ENCODE measurements at regions not wholly inside any gene's neighbourhood (a gene's known extent, or its start where the extent isn't known, plus 50 kb on each side); places are given as distances from the start of the nearest gene placed in this dataset.

DNA sequence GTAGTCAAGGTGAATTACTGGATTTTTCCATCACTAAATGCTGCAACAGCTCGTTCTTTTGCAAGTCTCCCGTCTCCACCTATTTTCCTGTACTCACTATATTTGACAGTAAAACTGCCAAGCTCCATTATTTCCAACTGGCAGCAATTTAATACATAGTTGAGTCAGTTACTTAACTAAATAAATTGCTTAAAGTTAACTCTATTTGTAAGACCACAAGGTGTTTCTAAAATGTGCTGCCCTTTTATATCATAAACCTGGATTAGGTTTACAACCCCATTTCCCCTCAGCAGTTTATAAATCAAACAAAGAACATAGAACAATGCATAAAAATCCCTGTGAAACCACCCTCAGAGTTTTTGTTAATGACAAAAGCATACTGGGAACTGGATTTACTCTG lies 211.4 kb upstream of the DPH6 start:
- TF ChIP-seq, protein P1, sequence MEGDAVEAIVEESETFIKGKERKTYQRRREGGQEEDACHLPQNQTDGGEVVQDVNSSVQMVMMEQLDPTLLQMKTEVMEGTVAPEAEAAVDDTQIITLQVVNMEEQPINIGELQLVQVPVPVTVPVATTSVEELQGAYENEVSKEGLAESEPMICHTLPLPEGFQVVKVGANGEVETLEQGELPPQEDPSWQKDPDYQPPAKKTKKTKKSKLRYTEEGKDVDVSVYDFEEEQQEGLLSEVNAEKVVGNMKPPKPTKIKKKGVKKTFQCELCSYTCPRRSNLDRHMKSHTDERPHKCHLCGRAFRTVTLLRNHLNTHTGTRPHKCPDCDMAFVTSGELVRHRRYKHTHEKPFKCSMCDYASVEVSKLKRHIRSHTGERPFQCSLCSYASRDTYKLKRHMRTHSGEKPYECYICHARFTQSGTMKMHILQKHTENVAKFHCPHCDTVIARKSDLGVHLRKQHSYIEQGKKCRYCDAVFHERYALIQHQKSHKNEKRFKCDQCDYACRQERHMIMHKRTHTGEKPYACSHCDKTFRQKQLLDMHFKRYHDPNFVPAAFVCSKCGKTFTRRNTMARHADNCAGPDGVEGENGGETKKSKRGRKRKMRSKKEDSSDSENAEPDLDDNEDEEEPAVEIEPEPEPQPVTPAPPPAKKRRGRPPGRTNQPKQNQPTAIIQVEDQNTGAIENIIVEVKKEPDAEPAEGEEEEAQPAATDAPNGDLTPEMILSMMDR (IDR thresholded peaks at IDR 0.05), result no peak
- no peak for TF ChIP-seq POLR2A (IDR thresholded peaks at IDR 0.05)

Measured in lower leg skin (tissue), 3 donors.